H1 (cell line): ENCODE measurements at regions not wholly inside any gene's neighbourhood (a gene's known extent, or its start where the extent isn't known, plus 50 kb on each side); places are given as distances from the start of the nearest gene placed in this dataset.

Experiments
- ATF3 ChIP-seq: IDR thresholded peaks from 2 replicates; pipeline ENCODE4 v1.6.1; 2011; ENCODE audit warnings: low read depth, mild to moderate bottlenecking, low read length; ENCODE audit not compliant: insufficient read depth
- CBX5 ChIP-seq: fragments of 300-800, 300-1000 bp; sonication (generic); IDR thresholded peaks from 2 replicates; pipeline ENCODE4 v1.7.1; 2016; ENCODE audit warnings: antibody characterized with exemption, low read length, low read depth
- CHD7 ChIP-seq: fragments of 300-600 bp; sonication (generic); IDR thresholded peaks from 2 replicates; pipeline ENCODE4 v1.7.1; 2012; ENCODE audit warnings: low read length, moderate library complexity, mild to moderate bottlenecking, inconsistent platforms; ENCODE audit not compliant: insufficient replicate concordance
- CTCF ChIP-seq, 3 experiments: IDR thresholded peaks; 1 replicate in 2 of 3; 2 replicates in 1 of 3; pipeline versions ENCODE4 v1.5.1 to v1.6.1; 2011; ENCODE audit warnings: low read length in 3 of 3, mild to moderate bottlenecking in 3 of 3, inconsistent platforms in 2 of 3, low read depth in 1 of 3, moderate library complexity in 1 of 3; ENCODE audit not compliant: insufficient read depth in 1 of 3; ENCODE audit errors: control extremely low read depth in 1 of 3
- EZH2 ChIP-seq: fragments of 200-600 bp; sonication (generic); IDR thresholded peaks from 2 replicates; pipeline ENCODE4 v1.7.1; 2012; ENCODE audit warnings: low read depth, mild to moderate bottlenecking, moderate library complexity, low read length, inconsistent platforms; ENCODE audit not compliant: severe bottlenecking
- GABPA ChIP-seq: IDR thresholded peaks from 2 replicates; pipeline ENCODE4 v1.6.1; 2011; ENCODE audit warnings: mild to moderate bottlenecking, low read length, moderate library complexity, borderline replicate concordance; ENCODE audit not compliant: insufficient read depth
- HDAC2 ChIP-seq, 2 experiments: fragments of 300-600 bp in 1 of 2; sonication (generic) in 1 of 2; IDR thresholded peaks; 2 replicates each; pipeline ENCODE4 v1.6.1; 2011 to 2012; ENCODE audit warnings: low read depth in 2 of 2, low read length in 2 of 2, mild to moderate bottlenecking in 2 of 2, moderate library complexity in 2 of 2, borderline replicate concordance in 1 of 2, inconsistent platforms in 1 of 2
- POLR2A ChIP-seq, 2 experiments: IDR thresholded peaks; 1 replicate in 1 of 2; 2 replicates in 1 of 2; pipeline ENCODE4 v1.6.1; 2011; ENCODE audit warnings: low read depth in 2 of 2, low read length in 2 of 2, mild to moderate bottlenecking in 2 of 2; ENCODE audit errors: control extremely low read depth in 1 of 2
- RNF2 ChIP-seq: fragments of 200-900, 300-1000 bp; sonication (generic); IDR thresholded peaks from 2 replicates; pipeline ENCODE4 v1.7.1; 2016; ENCODE audit warnings: borderline replicate concordance, low read depth, mild to moderate bottlenecking, antibody characterized with exemption, low read length; ENCODE audit not compliant: poor library complexity, severe bottlenecking; ENCODE audit errors: missing control alignments

- no peak for TF ChIP-seq CTCF (IDR thresholded peaks at IDR 0.05; ENCODE audit: control extremely low read depth in 1 of 3, insufficient read depth in 1 of 3, low read depth in 1 of 3, low read length in 3 of 3)
- no peak for TF ChIP-seq RNF2
- TF ChIP-seq EZH2 = no peak
- no peak for TF ChIP-seq ATF3
- TF ChIP-seq CBX5 = no peak
- no peak for TF ChIP-seq GABPA
- no peak for TF ChIP-seq CHD7
- TF ChIP-seq HDAC2 (IDR thresholded peaks at IDR 0.05; ENCODE audit: borderline replicate concordance in 1 of 2, low read depth in 2 of 2, low read length in 2 of 2) = no peak
- TF ChIP-seq POLR2A (IDR thresholded peaks at IDR 0.05; ENCODE audit: control extremely low read depth in 1 of 2, low read depth in 2 of 2, low read length in 2 of 2) = no peak
Measured at GRCh38 chr6:134105940-134106339, 53.5 kb upstream of the SLC2A12 start.
